ENCODE measurements at regions not wholly inside any gene's neighbourhood (a gene's known extent, or its start where the extent isn't known, plus 50 kb on each side); places are given as distances from the start of the nearest gene placed in this dataset.

- Mint-ChIP-seq H3K36me3 (ENCODE audit: low read depth, unreplicated experiment) (no peaks in the 10 kb centered on the region), H3K9me3 (ENCODE audit: unreplicated experiment) (no peaks in the 10 kb centered on the region), H3K4me3 (ENCODE audit: unreplicated experiment) (no peak overlapping the region), H3K27ac (ENCODE audit: unreplicated experiment) (no peak overlapping the region), H3K4me1 (ENCODE audit: unreplicated experiment) (no peaks in the 10 kb centered on the region), H3K27me3 (ENCODE audit: unreplicated experiment) (peaks cover 1% of the 10 kb centered on the region)
- no peak for TF ChIP-seq CTCF (IDR thresholded peaks at IDR 0.05; ENCODE audit: unreplicated experiment)
- no peak for DNase-seq (ENCODE audit: low spot score)
Measured at GRCh38 chr6:145530454-145530853, 204.9 kb downstream of the EPM2A start.

GRCh38 chr6:145531032-145531431 lies 204.3 kb downstream of the EPM2A start:
- no peaks in the 10 kb centered on the region for H3K9me3 Mint-ChIP-seq (ENCODE audit: unreplicated experiment)
- H3K36me3 Mint-ChIP-seq (ENCODE audit: low read depth, unreplicated experiment): no peaks in the 10 kb centered on the region
- no peak overlapping the region for H3K4me3 Mint-ChIP-seq (ENCODE audit: unreplicated experiment)
- DNase-seq (ENCODE audit: low spot score): no peak
- no peak overlapping the region for H3K27ac Mint-ChIP-seq (ENCODE audit: unreplicated experiment)
- H3K4me1 Mint-ChIP-seq (ENCODE audit: unreplicated experiment): no peaks in the 10 kb centered on the region
- no peak for TF ChIP-seq CTCF (IDR thresholded peaks at IDR 0.05; ENCODE audit: unreplicated experiment)
- peaks cover 1% of the 10 kb centered on the region for H3K27me3 Mint-ChIP-seq (ENCODE audit: unreplicated experiment)

GRCh38 chr6:145531822-145532221 lies 203.5 kb downstream of the EPM2A start:
- Mint-ChIP-seq H3K27me3 (ENCODE audit: unreplicated experiment) (peaks cover 1% of the 10 kb centered on the region), H3K36me3 (ENCODE audit: low read depth, unreplicated experiment) (no peaks in the 10 kb centered on the region), H3K27ac (ENCODE audit: unreplicated experiment) (no peak overlapping the region), H3K4me1 (ENCODE audit: unreplicated experiment) (no peaks in the 10 kb centered on the region), H3K4me3 (ENCODE audit: unreplicated experiment) (no peak overlapping the region), H3K9me3 (ENCODE audit: unreplicated experiment) (no peaks in the 10 kb centered on the region)
- no peak for DNase-seq (ENCODE audit: low spot score)
- TF ChIP-seq CTCF (IDR thresholded peaks at IDR 0.05; ENCODE audit: unreplicated experiment): no peak

GRCh38 chr6:145532361-145532760 lies 203.0 kb downstream of the EPM2A start:
- TF ChIP-seq CTCF (IDR thresholded peaks at IDR 0.05; ENCODE audit: unreplicated experiment): no peak
- Mint-ChIP-seq H3K4me1 (ENCODE audit: unreplicated experiment) (no peaks in the 10 kb centered on the region), H3K36me3 (ENCODE audit: low read depth, unreplicated experiment) (no peaks in the 10 kb centered on the region), H3K9me3 (ENCODE audit: unreplicated experiment) (no peaks in the 10 kb centered on the region), H3K4me3 (ENCODE audit: unreplicated experiment) (no peak overlapping the region), H3K27ac (ENCODE audit: unreplicated experiment) (no peak overlapping the region), H3K27me3 (ENCODE audit: unreplicated experiment) (peaks cover 1% of the 10 kb centered on the region)
- no peak for DNase-seq (ENCODE audit: low spot score)

GRCh38 chr6:145534989-145535388 lies 200.3 kb downstream of the EPM2A start:
- no peak for TF ChIP-seq CTCF (IDR thresholded peaks at IDR 0.05; ENCODE audit: unreplicated experiment)
- Mint-ChIP-seq H3K36me3 (ENCODE audit: low read depth, unreplicated experiment) (no peaks in the 10 kb centered on the region), H3K27me3 (ENCODE audit: unreplicated experiment) (peaks cover 3% of the 10 kb centered on the region), H3K27ac (ENCODE audit: unreplicated experiment) (no peak overlapping the region), H3K4me3 (ENCODE audit: unreplicated experiment) (no peak overlapping the region), H3K9me3 (ENCODE audit: unreplicated experiment) (no peaks in the 10 kb centered on the region), H3K4me1 (ENCODE audit: unreplicated experiment) (no peaks in the 10 kb centered on the region)
- DNase-seq (ENCODE audit: low spot score): no peak

Data from endothelial cell (in vitro differentiated cells).